ENCODE measurements at regions not wholly inside any gene's neighbourhood (a gene's known extent, or its start where the extent isn't known, plus 50 kb on each side); places are given as distances from the start of the nearest gene placed in this dataset.

DNA sequence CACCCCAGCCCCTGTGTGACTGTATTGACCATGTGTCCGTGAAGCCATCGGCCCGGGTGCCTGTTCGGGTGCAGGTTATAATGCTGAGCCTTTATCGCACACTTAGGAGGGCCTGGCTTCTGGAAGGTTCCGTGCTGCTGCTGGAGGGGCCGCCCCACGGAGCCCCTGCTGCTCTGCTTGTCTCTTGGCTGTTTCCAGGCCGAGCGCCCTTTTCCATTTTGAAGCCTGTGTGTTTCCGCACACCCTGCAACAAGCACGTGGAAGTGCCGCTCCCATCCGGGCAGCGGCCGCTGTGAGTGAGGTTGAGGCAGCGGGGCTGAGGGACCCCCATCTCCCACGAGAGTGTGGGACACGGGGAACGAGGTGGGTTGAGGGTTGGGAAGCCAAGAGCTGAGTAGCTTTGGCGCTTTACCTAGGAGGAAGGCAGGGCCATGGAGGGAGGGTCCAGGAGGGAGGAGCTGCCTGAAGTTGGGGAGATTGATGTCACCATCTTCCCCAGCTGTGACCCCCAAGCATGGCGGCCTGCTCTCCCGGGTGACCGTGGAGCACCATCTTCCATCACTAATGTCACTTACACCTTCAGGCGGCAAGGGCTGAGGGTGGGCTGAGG, 200.1 kb upstream of the GSE1 start:
- H3K36me3 ChIP-seq (replicated peaks; ENCODE audit: insufficient read depth, low read depth), result no peaks in the 10 kb centered on the region
- no peaks in the 10 kb centered on the region for H3K79me2 ChIP-seq
- H3K4me3 ChIP-seq, result no peak overlapping the region
- no peak for DNase-seq (ENCODE audit: low spot score)
- no peak overlapping the region for H2AFZ ChIP-seq
- H3K4me2 ChIP-seq, result no peak overlapping the region
- H3K4me1 ChIP-seq (ENCODE audit: insufficient read depth), result peaks cover 8% of the 10 kb centered on the region
- no peaks in the 10 kb centered on the region for H4K20me1 ChIP-seq (ENCODE audit: insufficient read depth, poor library complexity, severe bottlenecking)
- no peaks in the 10 kb centered on the region for H3K27me3 ChIP-seq
- no peak overlapping the region for H3K27ac ChIP-seq
- WGBS (ENCODE audit: low lambda C conversion rate, missing lambda C conversion rate), result 96% methylated on average over 25 of the region's 25 CpGs
- H3K9me3 ChIP-seq (ENCODE audit: low read depth), result no peaks in the 10 kb centered on the region
- no peaks in the 10 kb centered on the region for H3K9me2 ChIP-seq (replicated peaks; ENCODE audit: insufficient read depth)
- no peak for TF ChIP-seq EZH2 (IDR thresholded peaks at IDR 0.05; ENCODE audit: borderline replicate concordance)
- TF ChIP-seq, protein P1, sequence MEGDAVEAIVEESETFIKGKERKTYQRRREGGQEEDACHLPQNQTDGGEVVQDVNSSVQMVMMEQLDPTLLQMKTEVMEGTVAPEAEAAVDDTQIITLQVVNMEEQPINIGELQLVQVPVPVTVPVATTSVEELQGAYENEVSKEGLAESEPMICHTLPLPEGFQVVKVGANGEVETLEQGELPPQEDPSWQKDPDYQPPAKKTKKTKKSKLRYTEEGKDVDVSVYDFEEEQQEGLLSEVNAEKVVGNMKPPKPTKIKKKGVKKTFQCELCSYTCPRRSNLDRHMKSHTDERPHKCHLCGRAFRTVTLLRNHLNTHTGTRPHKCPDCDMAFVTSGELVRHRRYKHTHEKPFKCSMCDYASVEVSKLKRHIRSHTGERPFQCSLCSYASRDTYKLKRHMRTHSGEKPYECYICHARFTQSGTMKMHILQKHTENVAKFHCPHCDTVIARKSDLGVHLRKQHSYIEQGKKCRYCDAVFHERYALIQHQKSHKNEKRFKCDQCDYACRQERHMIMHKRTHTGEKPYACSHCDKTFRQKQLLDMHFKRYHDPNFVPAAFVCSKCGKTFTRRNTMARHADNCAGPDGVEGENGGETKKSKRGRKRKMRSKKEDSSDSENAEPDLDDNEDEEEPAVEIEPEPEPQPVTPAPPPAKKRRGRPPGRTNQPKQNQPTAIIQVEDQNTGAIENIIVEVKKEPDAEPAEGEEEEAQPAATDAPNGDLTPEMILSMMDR (IDR thresholded peaks at IDR 0.05; ENCODE audit: poor library complexity), result no peak
- no peak for TF ChIP-seq EZH2phosphoT487 (IDR thresholded peaks at IDR 0.05; ENCODE audit: low read depth, severe bottlenecking, unreplicated experiment)

DNA sequence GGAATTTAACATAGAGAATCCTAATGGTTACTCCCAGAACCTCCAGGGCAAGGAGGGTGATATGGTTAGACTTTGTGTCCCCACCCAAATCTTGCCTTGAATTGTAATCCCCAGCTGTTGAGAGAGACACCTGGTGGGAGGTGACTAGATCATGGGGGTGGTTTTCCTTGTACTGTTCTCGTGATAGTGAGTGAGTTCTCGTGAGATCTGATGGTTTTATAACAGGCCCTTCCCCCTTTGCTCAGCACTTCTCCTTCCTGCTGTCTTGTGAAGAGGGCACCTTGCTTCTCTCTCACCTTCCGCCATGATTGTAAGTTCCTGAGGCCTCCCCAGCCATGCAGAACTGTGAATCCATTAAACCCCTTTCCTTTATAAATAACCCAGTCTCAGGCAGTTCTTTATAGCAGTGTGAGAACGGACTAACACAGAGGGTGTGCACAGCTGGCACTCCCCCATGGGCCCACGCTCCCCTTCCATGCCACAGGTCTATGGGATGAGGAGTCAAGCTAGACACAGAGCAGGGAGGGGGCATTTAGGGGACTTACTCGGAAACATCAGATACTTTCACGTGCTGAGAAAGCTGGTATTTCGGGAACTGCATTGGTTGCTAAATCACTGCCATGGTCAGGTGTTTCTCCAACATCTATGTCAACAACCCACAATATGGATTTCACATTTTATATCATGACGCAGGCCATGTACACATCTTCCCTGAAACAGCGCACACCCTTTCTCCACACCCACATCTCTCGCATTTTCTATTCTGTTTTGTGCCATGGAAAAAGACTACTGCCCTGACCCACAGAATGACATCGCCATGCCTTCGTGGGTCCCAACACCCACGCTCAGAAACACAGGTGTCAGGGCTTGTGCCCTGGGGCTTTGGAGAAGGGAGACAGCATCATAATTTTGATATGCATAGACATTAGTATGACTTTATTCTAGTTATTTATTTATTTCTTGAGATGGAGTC, 199.1 kb upstream of the GSE1 start:
- Histone ChIP-seq H3K4me1 (ENCODE audit: insufficient read depth) (peaks cover 8% of the 10 kb centered on the region), H3K27ac (no peak overlapping the region), H3K27me3 (no peaks in the 10 kb centered on the region), H3K4me3 (no peak overlapping the region), H3K79me2 (no peaks in the 10 kb centered on the region), H3K9me3 (ENCODE audit: low read depth) (no peaks in the 10 kb centered on the region), H2AFZ (no peak overlapping the region), H3K36me3 (replicated peaks; ENCODE audit: insufficient read depth, low read depth) (no peaks in the 10 kb centered on the region), H3K9me2 (replicated peaks; ENCODE audit: insufficient read depth) (no peaks in the 10 kb centered on the region), H3K4me2 (no peak overlapping the region), H4K20me1 (ENCODE audit: insufficient read depth, poor library complexity, severe bottlenecking) (no peaks in the 10 kb centered on the region)
- DNase-seq (ENCODE audit: low spot score), result no peak
- 95% methylated on average over 14 of the region's 14 CpGs for WGBS (ENCODE audit: low lambda C conversion rate, missing lambda C conversion rate)
- TF ChIP-seq, protein P1 (IDR thresholded peaks at IDR 0.05; ENCODE audit: poor library complexity), result no peak
- TF ChIP-seq EZH2 (IDR thresholded peaks at IDR 0.05; ENCODE audit: borderline replicate concordance) (no peak), EZH2phosphoT487 (IDR thresholded peaks at IDR 0.05; ENCODE audit: low read depth, severe bottlenecking, unreplicated experiment) (no peak)

DNA sequence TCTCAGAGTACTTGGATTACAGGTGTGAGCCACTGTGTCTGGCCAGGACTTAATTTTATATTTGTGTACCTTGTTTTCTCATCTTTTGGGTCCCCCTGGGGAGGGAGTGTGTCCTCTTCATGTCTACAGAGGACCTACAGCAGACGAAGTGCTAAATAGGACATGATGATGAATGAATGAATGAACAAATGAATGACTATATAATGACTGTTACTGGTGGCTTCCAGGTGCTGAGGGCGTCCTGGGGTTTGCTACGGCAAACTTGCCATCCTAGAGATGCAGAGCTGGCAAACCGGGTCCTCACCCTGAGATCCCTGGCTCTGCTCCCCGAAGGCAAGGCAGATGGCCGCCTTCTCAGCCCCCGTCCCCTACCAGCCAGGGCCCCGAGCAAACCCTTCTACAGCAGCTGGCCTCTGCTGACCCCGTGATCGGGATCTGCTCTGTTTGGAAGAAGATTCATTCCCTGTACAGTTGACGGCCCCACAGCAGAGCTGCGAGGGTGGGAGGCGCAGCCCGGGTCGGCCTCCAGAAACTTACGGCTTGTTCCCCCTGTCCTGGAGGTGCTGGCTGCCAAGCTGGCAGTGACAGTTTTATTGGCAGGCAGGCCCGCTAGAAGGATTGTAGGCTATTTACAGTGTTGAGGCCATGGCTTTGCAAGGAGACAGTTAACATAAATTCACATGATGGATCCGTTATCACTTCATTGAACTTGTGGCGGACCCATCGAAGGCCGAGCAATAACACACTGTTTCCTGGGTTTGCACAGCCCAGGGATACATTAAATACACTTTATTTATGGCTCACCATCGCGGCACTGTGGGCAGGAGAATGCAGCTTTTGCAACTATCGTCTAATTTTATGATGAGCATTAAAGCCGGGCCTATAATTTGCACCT, 197.7 kb upstream of the GSE1 start:
- H3K9me2 ChIP-seq (replicated peaks; ENCODE audit: insufficient read depth), result no peaks in the 10 kb centered on the region
- peak overlapping the region; percentile 42 for H3K4me2 ChIP-seq
- peak overlapping the region; percentile 11 for H3K27ac ChIP-seq
- H3K4me3 ChIP-seq, result no peak overlapping the region
- no peak overlapping the region for H2AFZ ChIP-seq
- H3K4me1 ChIP-seq (ENCODE audit: insufficient read depth), result peaks cover 8% of the 10 kb centered on the region
- TF ChIP-seq EZH2 (IDR thresholded peaks at IDR 0.05; ENCODE audit: borderline replicate concordance) (no peak), EZH2phosphoT487 (IDR thresholded peaks at IDR 0.05; ENCODE audit: low read depth, severe bottlenecking, unreplicated experiment) (no peak)
- TF ChIP-seq, protein P1 (IDR thresholded peaks at IDR 0.05; ENCODE audit: poor library complexity), result no peak
- WGBS (ENCODE audit: low lambda C conversion rate, missing lambda C conversion rate), result 52% methylated on average over 25 of the region's 25 CpGs
- H3K36me3 ChIP-seq (replicated peaks; ENCODE audit: insufficient read depth, low read depth), result no peaks in the 10 kb centered on the region
- H3K79me2 ChIP-seq, result peaks cover 2% of the 10 kb centered on the region
- H4K20me1 ChIP-seq (ENCODE audit: insufficient read depth, poor library complexity, severe bottlenecking), result no peaks in the 10 kb centered on the region
- H3K9me3 ChIP-seq (ENCODE audit: low read depth), result no peaks in the 10 kb centered on the region
- no peak for DNase-seq (ENCODE audit: low spot score)
- no peaks in the 10 kb centered on the region for H3K27me3 ChIP-seq

All from hepatocyte (in vitro differentiated cells).